ENCODE measurements at regions not wholly inside any gene's neighbourhood (a gene's known extent, or its start where the extent isn't known, plus 50 kb on each side); places are given as distances from the start of the nearest gene placed in this dataset.

DNA sequence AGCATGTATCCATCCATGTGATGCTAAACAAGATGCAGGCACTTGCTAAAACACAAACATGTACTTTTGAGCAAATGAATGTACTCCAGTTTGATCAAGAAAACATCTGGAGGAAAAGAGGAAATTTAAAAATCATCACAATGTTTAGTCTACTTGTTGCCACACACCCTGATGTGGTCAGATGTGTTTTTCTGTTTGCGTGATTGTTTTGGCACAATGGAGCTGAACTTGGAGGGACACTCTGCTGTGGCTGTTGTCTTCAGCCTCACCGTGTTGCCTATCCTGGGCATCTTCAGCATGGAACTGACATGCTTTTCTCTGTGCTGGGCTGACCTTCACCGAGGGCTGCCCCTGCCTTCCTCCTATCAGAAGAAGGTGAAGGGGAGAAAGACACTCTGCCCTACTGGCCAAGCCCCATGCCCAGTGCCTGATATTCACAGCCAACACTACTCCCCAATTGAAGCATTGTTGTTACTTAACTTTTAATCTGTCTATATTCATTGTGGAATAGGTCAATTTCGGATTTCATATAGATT lies 268.3 kb upstream of the IGFBP3 start:
- H3K4me1 ChIP-seq, result no peaks in the 10 kb centered on the region
- no peak overlapping the region for H3K4me3 ChIP-seq
- no peaks in the 10 kb centered on the region for H3K27me3 ChIP-seq
- no peak for TF ChIP-seq CTCF (IDR thresholded peaks at IDR 0.05)
- intact Hi-C loops (cut with DNase I), result no loop called here
- ATAC-seq, result no peak
- no peaks in the 10 kb centered on the region for H3K36me3 ChIP-seq
- no peaks in the 10 kb centered on the region for H3K9me3 ChIP-seq
- no peak for DNase-seq
- H3K27ac ChIP-seq, result no peak overlapping the region

DNA sequence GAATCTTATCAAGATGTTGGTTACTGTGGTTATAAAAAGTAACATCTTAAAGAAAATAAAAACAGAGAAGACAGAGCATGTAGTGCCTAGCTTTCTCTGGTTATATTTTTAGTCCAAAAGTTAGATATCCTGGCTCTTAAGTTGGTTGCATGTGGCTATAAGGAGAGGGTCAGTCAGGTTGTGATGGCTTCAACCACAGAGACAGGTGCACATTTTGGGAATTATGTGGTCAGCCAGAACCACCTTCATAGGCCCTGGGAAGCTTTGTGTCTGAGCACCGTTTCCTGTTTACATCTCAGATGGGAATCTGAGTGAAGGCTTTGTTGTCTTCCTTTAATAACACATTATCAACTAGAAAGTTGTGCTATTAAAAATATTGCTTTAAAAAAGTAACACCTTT lies 265.1 kb upstream of the IGFBP3 start:
- no peak for ATAC-seq
- intact Hi-C loops (cut with DNase I), result no loop called here
- no peak for TF ChIP-seq CTCF (IDR thresholded peaks at IDR 0.05)

DNA sequence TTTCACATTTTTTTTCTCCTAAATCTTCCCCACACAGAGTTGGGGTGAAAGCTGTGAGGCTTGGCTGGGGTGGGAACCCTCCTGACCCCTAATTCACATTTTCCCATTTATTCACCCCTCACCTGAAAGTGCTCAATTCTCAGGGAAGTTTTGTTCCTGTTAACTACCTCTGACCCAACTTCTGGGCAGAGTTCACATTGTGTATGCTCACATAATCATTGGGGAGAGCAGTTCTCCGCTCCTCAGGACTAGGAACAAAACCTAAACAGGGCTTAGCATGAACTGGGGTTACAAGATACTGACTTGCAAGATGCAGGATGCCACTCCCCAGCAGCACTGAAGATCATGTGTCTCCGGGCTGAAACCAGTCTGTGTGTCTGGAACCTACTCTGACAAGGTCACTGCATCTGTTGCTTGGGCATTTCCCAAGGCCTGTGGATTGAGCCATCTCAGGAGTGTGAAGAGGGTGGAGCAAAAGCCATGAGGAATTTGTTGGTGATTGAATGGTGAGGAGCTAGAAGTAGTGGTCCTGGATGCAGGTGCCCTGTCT lies 258.1 kb upstream of the IGFBP3 start:
- Histone ChIP-seq H3K4me3 (no peak overlapping the region), H3K9me3 (peaks cover 0 to 8% of the 10 kb centered on the region in 2 donors), H3K36me3 (no peaks in the 10 kb centered on the region), H3K27ac (no peak overlapping the region), H3K27me3 (no peaks in the 10 kb centered on the region), H3K4me1 (no peaks in the 10 kb centered on the region)
- no peak for ATAC-seq
- intact Hi-C loops (cut with DNase I), result no loop called here
- TF ChIP-seq CTCF (IDR thresholded peaks at IDR 0.05), result no peak
- no peak for DNase-seq

More for the DNA sequence above, 265.1 kb upstream of the IGFBP3 start:
- Histone ChIP-seq H3K36me3 (no peaks in the 10 kb centered on the region), H3K4me3 (no peak overlapping the region), H3K4me1 (no peaks in the 10 kb centered on the region), H3K9me3 (peaks cover 0 to 7% of the 10 kb centered on the region in 2 donors), H3K27me3 (no peaks in the 10 kb centered on the region), H3K27ac (no peak overlapping the region)
- no peak for DNase-seq

- Histone ChIP-seq H3K27ac (no peak overlapping the region), H3K9me3 (peaks cover 0 to 8% of the 10 kb centered on the region in 2 donors), H3K27me3 (no peaks in the 10 kb centered on the region), H3K4me3 (no peak overlapping the region), H3K36me3 (no peaks in the 10 kb centered on the region), H3K4me1 (no peaks in the 10 kb centered on the region)
- intact Hi-C loops (cut with DNase I), result no loop called here
- no peak for DNase-seq
- TF ChIP-seq CTCF (IDR thresholded peaks at IDR 0.05), result no peak
- no peak for ATAC-seq
Observed at GRCh38 chr7:46178661-46179060, 257.6 kb upstream of the IGFBP3 start.

DNA sequence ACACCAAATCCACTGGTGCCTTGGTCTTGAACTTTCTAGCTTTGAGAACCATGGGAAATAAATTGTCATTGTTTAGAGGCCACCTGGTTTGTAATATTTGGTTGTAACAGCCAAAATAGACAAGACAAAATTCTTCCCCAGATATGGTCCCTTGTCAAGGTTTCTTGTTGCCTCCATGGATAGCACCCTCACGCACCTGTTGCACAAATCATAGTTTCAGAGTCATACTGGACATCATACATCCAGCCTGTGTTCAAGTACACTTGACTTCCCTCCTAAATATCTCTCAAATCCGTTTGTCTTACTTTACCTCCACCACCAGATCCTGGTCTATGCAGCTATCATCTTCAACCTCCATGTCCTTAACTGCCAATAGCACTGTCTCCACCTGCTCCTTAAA lies 256.7 kb upstream of the IGFBP3 start:
- H3K36me3 ChIP-seq, result no peaks in the 10 kb centered on the region
- ATAC-seq (no peak), DNase-seq (no peak)
- H3K27ac ChIP-seq, result no peak overlapping the region
- H3K4me3 ChIP-seq, result no peak overlapping the region
- intact Hi-C loops (cut with DNase I), result no loop called here
- no peaks in the 10 kb centered on the region for H3K27me3 ChIP-seq
- H3K9me3 ChIP-seq, result peaks cover 0 to 6% of the 10 kb centered on the region in 2 donors
- TF ChIP-seq CTCF (IDR thresholded peaks at IDR 0.05), result no peak
- no peaks in the 10 kb centered on the region for H3K4me1 ChIP-seq

Measured in left lung (tissue), 4 donors.